ENCODE measurements at regions not wholly inside any gene's neighbourhood (a gene's known extent, or its start where the extent isn't known, plus 50 kb on each side); places are given as distances from the start of the nearest gene placed in this dataset.
A peak's percentile ranks its signal among the peaks of the same experiment; 100 is the strongest.

DNA sequence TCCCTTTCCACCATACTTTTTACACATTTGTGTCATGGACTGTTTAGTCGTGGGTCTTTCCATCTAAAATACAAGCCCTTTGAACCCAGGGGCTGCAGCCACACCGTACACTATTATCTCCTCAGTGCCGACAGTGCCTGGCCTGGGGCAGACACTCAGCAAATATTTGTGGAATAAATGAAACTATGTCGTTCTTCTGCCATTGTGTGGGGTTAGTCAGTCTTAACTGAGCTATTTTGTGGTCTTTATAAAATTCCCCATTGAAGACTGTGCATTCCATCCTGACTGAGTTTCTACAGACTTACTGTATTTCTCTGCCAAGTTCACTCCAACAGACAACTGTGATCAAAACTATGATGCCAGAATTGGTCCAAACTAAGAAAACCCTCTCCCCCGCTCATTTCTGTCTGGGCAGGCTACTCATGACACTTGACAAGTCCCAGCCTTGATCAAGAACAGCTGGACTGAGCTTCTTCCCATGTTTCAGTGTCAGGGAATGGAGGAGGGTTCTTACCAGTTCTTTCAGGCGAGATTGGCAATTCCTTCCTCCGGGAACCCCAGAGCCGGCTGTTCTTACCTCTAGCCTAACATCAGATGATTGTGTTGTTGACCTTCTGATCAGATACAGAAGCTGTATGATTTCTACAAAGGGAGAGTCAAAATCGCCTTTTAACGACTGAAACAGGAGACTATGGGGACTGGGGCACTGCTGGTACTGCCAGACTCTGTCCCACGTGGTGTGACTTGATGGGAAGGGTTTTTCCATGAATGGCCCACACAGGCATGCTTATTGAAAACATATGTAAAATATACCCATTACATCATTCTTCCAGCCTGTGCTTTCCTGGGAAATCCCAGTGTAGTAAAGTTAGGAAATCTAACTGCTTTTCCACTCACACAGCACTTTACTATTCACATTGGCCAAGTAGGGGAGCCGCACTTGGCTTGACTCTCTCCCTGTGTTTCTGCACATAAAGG lies 77.4 kb upstream of the NPAS2 start:
- peak; percentile 80 to 90 (median 81) for DNase-seq

DNA sequence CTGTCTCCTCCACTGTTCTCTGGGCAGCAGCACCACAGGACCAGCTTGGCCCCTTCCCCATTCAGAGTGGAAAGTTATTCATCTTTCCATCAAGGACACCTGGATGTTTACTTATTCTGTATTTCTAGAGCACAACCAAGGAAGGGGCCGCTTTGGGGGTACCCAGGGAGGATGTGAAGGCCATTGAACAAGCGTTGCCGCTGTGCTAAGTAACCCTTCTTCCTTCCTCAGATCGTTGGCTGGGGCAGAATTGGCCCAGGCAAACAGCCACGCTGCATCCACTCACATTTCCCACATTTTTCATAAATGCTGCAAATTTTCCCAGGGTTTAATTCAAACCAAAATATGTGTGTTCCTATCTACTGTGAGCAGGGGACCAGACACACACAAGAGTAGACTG lies 76.2 kb upstream of the NPAS2 start:
- DNase-seq: no peak

- DNase-seq: no peak
Observed at GRCh38 chr2:100744184-100744583, 75.8 kb upstream of the NPAS2 start.

GRCh38 chr2:100744589-100744988 lies 75.3 kb upstream of the NPAS2 start:
- peak; percentile 63 to 69 (median 64) for DNase-seq

GRCh38 chr2:100745604-100746003 lies 74.3 kb upstream of the NPAS2 start:
- DNase-seq: no peak

- no peak for DNase-seq
Observed at GRCh38 chr2:100747551-100747950, 72.4 kb upstream of the NPAS2 start.

DNA sequence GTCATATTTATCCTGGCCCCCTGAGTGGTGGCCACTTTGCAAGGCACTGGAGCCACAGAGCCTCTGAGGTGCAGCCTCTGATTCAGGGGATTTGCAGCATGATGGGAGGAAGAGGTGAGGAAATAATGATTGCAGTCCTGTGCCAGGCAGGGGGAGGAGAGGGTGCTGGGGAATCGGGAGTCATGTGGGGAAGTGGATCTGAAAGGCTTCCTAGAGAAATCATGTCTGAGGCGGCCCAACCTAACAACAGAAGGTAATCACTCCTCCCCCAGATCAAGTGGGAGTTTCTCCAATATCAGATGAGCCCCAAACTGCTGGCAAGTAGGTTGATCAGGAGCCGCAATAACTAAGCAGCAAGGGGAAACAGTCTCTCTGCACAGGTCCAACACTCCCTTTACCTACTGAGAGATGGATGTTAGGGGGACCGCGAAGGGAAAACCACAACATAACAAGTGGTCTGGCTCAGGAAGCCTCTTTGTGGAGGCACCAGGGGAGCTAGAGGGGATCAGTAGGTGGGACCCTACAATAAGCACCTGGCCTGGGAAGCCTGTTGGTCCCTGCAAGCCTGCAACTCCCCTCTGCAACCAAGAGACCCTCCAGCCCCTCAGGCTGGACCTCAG lies 71.8 kb upstream of the NPAS2 start:
- peak in 1 of 3 donors; percentile 39 for DNase-seq

GRCh38 chr2:100748673-100749072 lies 71.3 kb upstream of the NPAS2 start:
- no peak for DNase-seq

DNA sequence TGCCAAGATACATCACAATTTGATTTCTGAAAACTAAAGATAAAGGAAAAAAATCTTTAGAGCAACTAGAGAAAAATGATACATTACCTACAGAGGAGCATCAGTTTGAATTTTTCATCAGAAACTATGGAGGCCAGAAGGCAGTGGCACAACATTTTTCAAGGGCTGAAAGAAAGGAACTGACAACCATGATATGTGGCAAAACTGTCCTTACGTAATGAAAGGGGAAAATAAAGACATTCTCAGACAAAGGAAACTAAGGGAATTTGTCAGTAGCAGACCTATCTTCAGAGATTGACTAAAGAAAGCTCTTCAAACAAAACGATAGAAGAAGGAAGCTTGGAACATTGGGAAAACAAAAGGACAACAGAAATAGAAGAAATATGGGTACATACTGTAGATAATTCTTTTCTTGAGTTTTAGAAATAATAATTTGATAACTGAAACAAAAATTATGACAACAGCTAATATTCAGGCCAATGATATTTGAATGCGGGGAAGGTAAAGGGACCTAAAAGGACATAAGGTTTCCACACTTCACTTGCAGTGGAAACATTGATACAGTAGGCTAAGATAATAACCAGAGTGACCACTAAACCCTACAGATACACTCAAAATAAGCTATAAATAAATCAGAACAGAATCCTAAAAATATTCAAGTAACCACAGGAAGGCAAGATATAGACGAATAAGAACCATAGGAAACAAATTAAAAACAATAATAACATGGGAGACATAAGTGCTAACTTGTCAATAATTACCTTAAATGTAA lies 70.0 kb upstream of the NPAS2 start:
- DNase-seq: peak; percentile 39 to 63 (median 60)

GRCh38 chr2:100751871-100752625 lies 67.9 kb upstream of the NPAS2 start:
- DNase-seq: peak; percentile 69 to 82 (median 77)

DNA sequence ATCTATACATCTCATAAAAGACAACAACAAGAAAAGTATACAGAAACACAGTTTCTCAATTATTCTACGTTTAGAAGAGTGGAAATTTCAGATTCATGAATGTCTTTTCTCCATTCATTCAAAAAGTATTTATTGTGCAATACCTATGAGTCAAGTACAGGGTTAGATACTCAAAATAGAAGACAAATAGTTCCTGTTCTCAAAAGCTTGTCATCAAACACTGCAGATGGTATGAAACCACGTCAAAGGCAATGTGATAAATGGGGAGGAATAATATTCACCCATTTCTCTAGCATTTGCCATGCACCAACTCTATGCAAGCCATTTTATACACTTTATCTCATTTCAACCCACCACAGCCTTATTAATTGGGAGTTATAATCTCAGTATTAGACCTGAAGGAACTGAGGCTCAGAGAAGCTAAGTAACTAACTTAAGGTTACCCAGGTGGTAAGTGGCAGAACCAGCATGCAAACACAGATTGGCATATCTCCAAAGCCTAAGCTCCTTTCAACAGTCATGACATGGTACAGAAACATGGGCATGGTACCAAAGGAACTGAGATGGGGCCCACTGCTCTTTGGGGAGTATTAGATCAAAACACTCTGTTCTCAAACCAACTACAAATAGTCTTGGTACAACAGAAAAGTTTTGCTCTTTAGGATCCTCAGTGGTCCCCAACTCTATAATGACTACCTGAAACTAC lies 67.2 kb upstream of the NPAS2 start:
- DNase-seq: peak; percentile 56 to 94 (median 92)

DNA sequence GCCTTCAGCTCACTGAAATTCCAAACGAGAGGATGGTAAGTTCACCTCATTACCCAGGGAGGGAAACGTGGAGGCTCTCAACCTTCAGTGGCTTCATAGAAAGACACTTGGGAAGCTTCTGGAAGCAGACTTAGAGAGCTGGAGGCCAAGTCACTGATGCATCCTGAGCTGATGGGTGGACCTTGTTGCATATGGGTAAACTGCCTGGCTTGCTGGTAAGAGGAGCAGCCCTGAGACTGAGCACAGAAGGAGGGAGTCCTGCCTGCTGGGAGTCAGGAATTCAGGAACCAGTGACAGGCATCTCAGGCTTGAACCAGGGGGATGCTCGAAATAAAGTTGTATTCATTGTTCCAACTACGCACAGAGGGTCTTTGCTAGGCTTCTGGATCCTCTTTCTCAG lies 66.5 kb upstream of the NPAS2 start:
- DNase-seq: no peak

GRCh38 chr2:100753881-100754280 lies 66.1 kb upstream of the NPAS2 start:
- DNase-seq: no peak

DNA sequence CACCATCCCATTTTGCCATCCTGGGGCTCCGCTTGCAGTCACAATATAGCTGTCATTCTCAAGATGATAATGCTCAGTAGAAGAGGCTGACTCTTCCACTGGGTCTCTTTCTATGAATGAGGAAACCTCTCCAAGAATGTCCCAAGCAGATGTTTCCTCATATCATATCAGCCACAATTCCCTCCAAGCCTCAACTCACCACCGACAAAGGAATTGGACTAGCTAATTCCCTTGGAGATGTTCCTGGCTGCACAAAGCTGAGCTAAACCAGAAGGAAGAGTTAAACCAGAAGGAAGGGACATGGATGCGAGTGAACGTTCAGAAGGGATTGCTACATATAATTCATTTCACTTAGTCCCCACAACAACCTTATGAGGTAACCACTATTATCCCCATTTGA lies 65.0 kb upstream of the NPAS2 start:
- no peak for DNase-seq

GRCh38 chr2:100755441-100755840 lies 64.5 kb upstream of the NPAS2 start:
- no peak for DNase-seq

GRCh38 chr2:100756704-100757103 lies 63.2 kb upstream of the NPAS2 start:
- DNase-seq: no peak

DNA sequence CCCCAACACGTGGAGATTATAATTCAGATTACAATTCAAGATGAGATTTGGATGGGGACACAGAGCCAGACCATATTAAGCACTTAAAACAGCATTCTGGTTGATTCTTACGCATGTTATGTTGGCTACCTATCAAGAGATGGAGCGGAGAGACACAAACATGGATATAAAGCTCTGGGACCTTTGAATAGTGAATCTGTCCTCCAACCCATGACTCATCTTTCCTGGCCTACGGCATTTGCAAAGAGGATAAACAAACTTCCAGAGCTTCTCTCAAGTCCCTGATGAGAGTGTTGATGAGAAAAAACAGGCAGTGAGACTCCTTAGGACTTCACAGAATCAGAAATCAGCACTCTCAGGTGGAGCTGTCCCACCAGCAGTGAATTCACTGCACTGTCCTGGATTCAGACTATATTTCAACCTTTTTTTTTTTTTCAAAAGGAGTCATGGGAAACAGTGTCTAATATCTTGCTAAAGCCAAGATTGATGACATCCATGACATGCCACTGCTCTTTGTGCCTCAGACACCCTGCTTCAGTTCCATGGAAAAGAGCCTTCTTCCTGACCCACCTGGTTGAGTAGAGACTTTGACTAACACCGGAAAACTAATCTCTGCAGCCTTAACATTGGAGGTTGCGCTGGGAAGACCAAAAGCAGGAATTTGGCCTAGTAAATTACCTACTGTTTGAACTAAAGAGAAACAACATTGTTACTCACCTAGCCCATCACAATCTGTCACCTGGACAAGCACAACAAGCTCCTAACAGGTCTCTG lies 62.1 kb upstream of the NPAS2 start:
- DNase-seq: no peak

DNA sequence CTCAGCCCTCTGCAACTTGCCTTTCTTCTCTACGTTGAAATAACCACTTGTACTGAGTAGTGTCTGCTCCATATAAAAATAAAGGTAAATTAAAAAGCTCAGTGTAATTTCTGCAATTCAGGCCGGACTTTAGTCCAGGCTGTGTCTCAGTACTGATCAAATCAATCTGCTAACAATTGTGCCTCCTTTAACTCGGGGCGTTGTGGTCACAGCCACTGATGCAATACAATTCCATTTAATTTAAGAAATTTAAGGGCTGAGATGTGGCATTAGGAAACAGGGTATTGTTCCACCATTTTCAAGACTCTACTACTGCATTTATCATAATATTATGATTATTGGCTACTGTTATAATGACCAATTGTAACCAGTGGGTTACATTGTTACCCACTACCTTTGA lies 60.0 kb upstream of the NPAS2 start:
- no peak for DNase-seq

DNA sequence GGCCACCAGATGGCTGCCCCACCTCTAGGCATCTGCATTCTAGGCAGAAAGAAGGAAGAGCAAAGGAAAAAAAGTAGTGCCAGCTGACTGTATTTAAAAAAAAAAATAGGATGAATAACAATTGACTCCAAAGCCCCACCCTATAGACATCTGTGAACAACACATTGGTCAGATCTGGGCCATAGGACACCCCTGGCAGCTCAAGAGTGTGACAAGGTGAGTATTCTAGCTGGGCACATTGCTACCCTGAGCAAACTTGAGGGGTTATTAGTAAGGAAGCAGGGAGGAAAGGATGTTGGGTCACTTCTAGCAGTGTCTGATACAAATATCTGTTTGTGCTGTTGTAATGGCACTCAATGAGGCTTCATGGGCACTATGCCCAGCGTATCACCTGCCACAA lies 58.6 kb upstream of the NPAS2 start:
- no peak for DNase-seq

DNA sequence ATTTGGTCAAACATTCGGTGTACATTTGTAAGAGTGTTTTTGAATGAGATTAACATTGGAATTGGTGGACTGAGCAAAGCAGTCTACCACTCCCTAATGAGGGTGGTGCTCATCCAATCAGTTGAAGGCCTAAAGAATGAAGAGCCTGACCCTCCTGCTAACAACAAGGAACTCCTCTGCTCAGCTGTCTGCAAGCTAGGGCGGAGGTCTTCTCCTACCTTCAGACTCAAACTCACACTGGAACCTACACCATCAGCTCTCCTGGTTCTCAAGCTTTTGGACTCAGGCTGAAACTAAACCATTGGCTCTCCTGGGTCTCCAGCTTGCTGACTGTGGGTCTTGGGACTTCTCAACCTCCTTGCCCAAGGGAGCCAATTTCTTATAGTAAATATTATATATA lies 55.5 kb upstream of the NPAS2 start:
- no peak for DNase-seq

DNA sequence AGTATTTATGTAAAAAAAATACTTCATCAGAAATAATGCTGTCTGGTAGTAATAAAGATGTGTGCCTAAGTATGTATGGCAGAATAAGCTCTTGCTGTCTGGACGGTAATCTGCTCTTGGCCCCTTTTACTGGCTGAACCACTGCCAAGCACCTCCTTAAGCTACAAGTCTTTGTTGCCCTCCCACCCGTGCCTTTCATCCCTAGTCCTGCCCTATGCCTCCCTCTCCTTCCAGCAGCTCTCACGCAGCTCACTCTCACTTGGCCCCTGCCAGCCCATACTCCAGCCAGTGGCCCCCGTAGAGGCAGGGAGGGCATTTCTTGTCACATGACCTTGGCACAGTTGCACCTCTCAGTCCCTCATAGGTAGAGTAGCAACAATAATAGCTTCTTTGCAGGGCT lies 54.5 kb upstream of the NPAS2 start:
- DNase-seq: no peak
